GM12874 (cell line): ENCODE measurements at regions not wholly inside any gene's neighbourhood (a gene's known extent, or its start where the extent isn't known, plus 50 kb on each side); places are given as distances from the start of the nearest gene placed in this dataset.

Experiments
- CTCF ChIP-seq: IDR thresholded peaks from 2 replicates; pipeline ENCODE4 v1.5.1; 2011; ENCODE audit warnings: low read depth, mild to moderate bottlenecking, control low read depth, low read length, moderate library complexity; ENCODE audit not compliant: insufficient read depth

- no peak for TF ChIP-seq CTCF
Measured at GRCh38 chr6:154893917-154894316, 101.2 kb upstream of the TIAM2 start.

DNA sequence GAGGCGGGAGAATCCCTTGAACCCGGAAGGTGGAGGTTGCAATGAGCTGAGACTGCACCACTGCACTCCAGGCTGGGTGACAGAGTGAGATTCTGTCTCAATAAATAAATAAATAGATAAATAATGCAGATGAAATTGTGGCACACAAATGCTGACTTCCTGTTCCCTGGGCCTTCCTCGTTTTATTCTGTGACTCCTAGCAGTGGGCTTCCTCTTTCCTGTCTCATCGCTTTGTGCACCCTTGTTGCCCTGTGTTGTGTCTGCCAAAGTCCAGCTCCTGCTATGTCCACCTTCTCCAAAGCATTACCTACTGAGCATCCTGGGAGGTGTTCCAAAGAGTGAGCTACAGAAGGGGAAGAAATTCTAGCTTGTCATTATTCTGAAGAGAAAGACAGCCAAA is 100.2 kb upstream of the TIAM2 start:
- no peak for TF ChIP-seq CTCF

- no peak for TF ChIP-seq CTCF
Measured at GRCh38 chr6:154895841-154896240, 99.3 kb upstream of the TIAM2 start.

DNA sequence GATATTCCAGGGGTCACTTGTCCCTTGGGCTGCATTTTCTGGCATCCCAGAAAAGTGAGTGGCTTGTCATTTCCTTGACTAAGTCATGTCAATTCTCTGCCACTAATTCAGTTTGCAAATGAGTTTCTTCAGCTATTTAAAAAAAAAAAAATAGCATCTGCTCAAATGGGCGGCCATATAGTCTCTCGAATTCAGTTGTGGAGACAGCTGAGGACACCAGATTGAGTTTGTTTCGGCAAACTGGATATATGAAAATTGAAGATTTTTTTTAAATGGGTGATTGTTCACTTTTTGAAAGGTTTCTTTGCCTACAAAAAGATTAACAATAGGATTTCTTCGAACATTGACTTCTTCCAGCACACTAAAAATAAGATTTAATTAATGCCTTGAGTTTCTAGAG is 96.3 kb upstream of the TIAM2 start:
- no peak for TF ChIP-seq CTCF

GRCh38 chr6:154899824-154900463 is 95.2 kb upstream of the TIAM2 start:
- no peak for TF ChIP-seq CTCF

- no peak for TF ChIP-seq CTCF
Measured at GRCh38 chr6:154901876-154902552, 93.1 kb upstream of the TIAM2 start.

DNA sequence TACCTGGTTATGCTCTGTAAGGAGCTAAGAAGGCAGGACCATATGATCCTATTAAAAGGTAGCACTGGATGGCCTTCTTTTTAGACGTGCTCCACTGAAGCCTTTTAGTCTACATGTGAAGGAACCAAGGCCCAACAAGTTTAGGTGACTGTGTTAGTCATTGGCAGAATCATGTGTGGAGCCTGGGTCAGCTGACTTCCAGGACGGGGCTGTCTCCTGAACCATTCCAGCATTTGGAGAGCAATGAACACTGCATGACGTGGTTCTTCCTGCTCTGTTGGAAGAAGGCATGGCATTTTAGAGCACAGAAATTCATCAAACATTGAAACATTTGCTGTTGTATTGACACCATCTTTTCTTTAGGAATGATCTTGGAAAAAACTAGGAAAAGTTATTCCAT is 87.8 kb upstream of the TIAM2 start:
- no peak for TF ChIP-seq CTCF
